GM12878 (cell line): ENCODE measurements at regions not wholly inside any gene's neighbourhood (a gene's known extent, or its start where the extent isn't known, plus 50 kb on each side); places are given as distances from the start of the nearest gene placed in this dataset.
A peak's percentile ranks its signal among the peaks of the same experiment; 100 is the strongest.

Source experiments
- BCL11A ChIP-seq: IDR thresholded peaks from 2 replicates; pipeline ENCODE4 v1.6.1; 2011; ENCODE audit warnings: low read depth, low read length
- BRCA1 ChIP-seq: IDR thresholded peaks from 2 replicates; pipeline ENCODE4 v1.6.1; 2011; ENCODE audit warnings: low read depth, low read length, improper control_type of control experiment
- CBX3 ChIP-seq: fragments of 200-600 bp; sonication (generic); IDR thresholded peaks from 2 replicates; pipeline ENCODE4 v1.6.1; 2016; ENCODE audit warnings: low read depth, borderline replicate concordance
- CHD2 ChIP-seq: IDR thresholded peaks from 2 replicates; pipeline ENCODE4 v1.6.1; 2011; ENCODE audit warnings: low read depth, low read length, improper control_type of control experiment, borderline replicate concordance
- CREB1 ChIP-seq: IDR thresholded peaks from 2 replicates; pipeline ENCODE4 v1.6.1; 2012; ENCODE audit warnings: low read depth, mild to moderate bottlenecking, inconsistent platforms
- CTCF ChIP-seq, 3 experiments: IDR thresholded peaks in 2 of 3; conservative IDR thresholded peaks in 1 of 3; 2 replicates each; pipeline ENCODE4 v1.5.1; 2011; ENCODE audit warnings: low read depth in 3 of 3, low read length in 3 of 3, mild to moderate bottlenecking in 3 of 3, control low read depth in 2 of 3, moderate library complexity in 2 of 3, inconsistent platforms in 1 of 3, mixed read lengths in 1 of 3; ENCODE audit not compliant: control insufficient read depth in 2 of 3, insufficient read depth in 1 of 3; ENCODE audit errors: extremely low read depth in 1 of 3
- E2F8 ChIP-seq: fragments of 450-650 bp; IDR thresholded peaks from 2 replicates; pipeline ENCODE4 v1.6.1; 2018; ENCODE audit warnings: mild to moderate bottlenecking, low read depth, moderate library complexity; ENCODE audit not compliant: partially characterized antibody
- FOS ChIP-seq: IDR thresholded peaks from 3 replicates; pipeline ENCODE4 v1.6.1; 2011; ENCODE audit warnings: borderline replicate concordance; ENCODE audit not compliant: insufficient read length; ENCODE audit errors: extremely low read depth
- IKZF2 ChIP-seq, 2 experiments: fragments of 450-650 bp; IDR thresholded peaks; 2 replicates each; pipeline ENCODE4 v1.6.1; 2017; ENCODE audit warnings: mild to moderate bottlenecking in 2 of 2, moderate library complexity in 2 of 2
- KLF5 ChIP-seq: fragments of 450-650 bp; IDR thresholded peaks from 2 replicates; pipeline ENCODE4 v1.6.1; 2014; ENCODE audit warnings: mild to moderate bottlenecking; ENCODE audit not compliant: partially characterized antibody
- MXI1 ChIP-seq: fragments of 150-350 bp; IDR thresholded peaks from 2 replicates; pipeline ENCODE4 v1.6.1; 2011; ENCODE audit warnings: low read depth, mild to moderate bottlenecking, inconsistent platforms, low read length, improper control_type of control experiment
- MYB ChIP-seq: fragments of 150-350 bp; IDR thresholded peaks from 2 replicates; pipeline ENCODE4 v1.6.1; 2014; ENCODE audit warnings: mild to moderate bottlenecking, low read depth, low read length, borderline replicate concordance
- NFXL1 ChIP-seq: fragments of 450-650 bp; IDR thresholded peaks from 2 replicates; pipeline ENCODE4 v1.6.1; 2017; ENCODE audit warnings: antibody characterized with exemption, mild to moderate bottlenecking, borderline replicate concordance
- PAX5 ChIP-seq: IDR thresholded peaks from 2 replicates; pipeline ENCODE4 v1.6.1; 2011; ENCODE audit warnings: low read depth, low read length, borderline replicate concordance
- PRDM15 ChIP-seq: fragments of 450-650 bp; formaldehyde crosslinking; IDR thresholded peaks from 2 replicates; pipeline ENCODE4 v1.4.0; 2020; ENCODE audit warnings: mild to moderate bottlenecking, moderate library complexity
- REST ChIP-seq: IDR thresholded peaks from 2 replicates; pipeline ENCODE4 v1.6.1; 2012; ENCODE audit warnings: mild to moderate bottlenecking, low read depth, low read length
- RUNX3 ChIP-seq: IDR thresholded peaks from 2 replicates; pipeline ENCODE4 v1.6.1; 2012; ENCODE audit warnings: low read length, inconsistent platforms
- SMARCA5 ChIP-seq: fragments of 450-650 bp; IDR thresholded peaks from 2 replicates; pipeline ENCODE4 v1.6.1; 2017; ENCODE audit warnings: mild to moderate bottlenecking
- TARDBP ChIP-seq: IDR thresholded peaks from 2 replicates; pipeline ENCODE4 v1.6.1; 2016; ENCODE audit warnings: borderline replicate concordance
- ZNF384 ChIP-seq: IDR thresholded peaks from 2 replicates; pipeline ENCODE4 v1.6.1; 2012; ENCODE audit warnings: low read depth, mild to moderate bottlenecking, low read length, improper control_type of control experiment, borderline replicate concordance

GRCh38 chr10:30737931-30738391 is 108.4 kb upstream of the LYZL2 start (continued):
- no peak for TF ChIP-seq PRDM15 (CRISPR knock-in tag)
- peak; percentile 34; the same call in 1 of the 2 replicates for TF ChIP-seq CHD2
- TF ChIP-seq CTCF (IDR thresholded peaks at IDR 0.05 in 2 of 3, conservative IDR thresholded peaks at IDR 0.05 in 1 of 3; ENCODE audit: control insufficient read depth in 2 of 3, extremely low read depth in 1 of 3, insufficient read depth in 1 of 3, low read depth in 3 of 3, low read length in 3 of 3) = no peak
- no peak for TF ChIP-seq CBX3
- peak; percentile 37; the same call in 1 of the 2 replicates for TF ChIP-seq PAX5
- no peak for TF ChIP-seq CREB1
- TF ChIP-seq BRCA1 = no peak
- TF ChIP-seq MYB = no peak
- TF ChIP-seq TARDBP = no peak
- no peak for TF ChIP-seq REST
- TF ChIP-seq MXI1 = no peak
- TF ChIP-seq KLF5 = peak; percentile 32
- peak; percentile 63 to 64; a peak in 3 of 4 replicates for TF ChIP-seq IKZF2 (IDR thresholded peaks at IDR 0.05)
- no peak for TF ChIP-seq NFXL1
- no peak for TF ChIP-seq SMARCA5
- TF ChIP-seq BCL11A = peak; percentile 78; the same call in 1 of the 2 replicates
- TF ChIP-seq RUNX3 = peak; percentile 83
- no peak for TF ChIP-seq E2F8
- TF ChIP-seq ZNF384 = no peak
- no peak for TF ChIP-seq FOS
